IMR-90 (cell line): ENCODE measurements at regions not wholly inside any gene's neighbourhood (a gene's known extent, or its start where the extent isn't known, plus 50 kb on each side); places are given as distances from the start of the nearest gene placed in this dataset.

Experiments used
- ATAC-seq: fragments of 200-7000 bp; cut with Tn5 transposase; 2 replicates; pipeline ENCODE4 v1.9.1; 2020; ENCODE audit warnings: low read depth, mild to moderate bottlenecking, moderate library complexity
- BruUV-seq: library from RNA; stranded (reverse); fragments of 400-500 nt; replicated peaks from 2 replicates; lab custom pipeline; 2021; lab: Mats Ljungman, UMichigan
- CTCF ChIA-PET: fragments of 300-600 bp; formaldehyde crosslinking; extraction: SDS; loops from one replicate; lab custom pipeline; 2021; ENCODE audit warnings: antibody characterized with exemption; lab: Yijun Ruan, JAX
- POLR2A ChIA-PET: fragments of 300-600 bp; sonication (Branson Sonifier 250); formaldehyde crosslinking; loops from one replicate; lab custom pipeline; 2022; ENCODE audit warnings: antibody characterized with exemption; ENCODE audit not compliant: unreplicated experiment; lab: Charles Lee
- DNase-seq: peaks from one replicate; pipeline ENCODE4 v3.0.0; 2013
- H2AFZ ChIP-seq: replicated peaks from 2 replicates; pipeline ENCODE3; 2013; ENCODE audit warnings: low read length, mild to moderate bottlenecking; ENCODE audit not compliant: poor library complexity
- H2AK5ac ChIP-seq: 2 replicates; pipeline ENCODE4 v1.6.1; 2013; ENCODE audit warnings: low read depth, low read length, inconsistent platforms
- H2AK9ac ChIP-seq: replicated peaks from 2 replicates; pipeline ENCODE3; 2013; ENCODE audit warnings: mild to moderate bottlenecking, low read depth, low read length, moderate library complexity; ENCODE audit not compliant: poor library complexity
- H2BK120ac ChIP-seq: 2 replicates; pipeline ENCODE4 v1.6.1; 2013; ENCODE audit warnings: low read depth, low read length, inconsistent platforms
- H2BK15ac ChIP-seq: 3 replicates; pipeline ENCODE4 v1.6.1; 2013; ENCODE audit warnings: low read depth, low read length, inconsistent platforms
- H2BK20ac ChIP-seq: 2 replicates; pipeline ENCODE4 v1.6.1; 2013; ENCODE audit warnings: low read depth, mild to moderate bottlenecking, inconsistent platforms, low read length, moderate library complexity
- H2BK5ac ChIP-seq: 2 replicates; pipeline ENCODE4 v1.6.1; 2013; ENCODE audit warnings: mild to moderate bottlenecking, low read depth, low read length, inconsistent platforms; ENCODE audit not compliant: poor library complexity, severe bottlenecking
- H3K14ac ChIP-seq: replicated peaks from 2 replicates; pipeline ENCODE4 v1.6.1; 2013; ENCODE audit warnings: low read depth, low read length, inconsistent platforms
- H3K18ac ChIP-seq: 2 replicates; pipeline ENCODE4 v1.6.1; 2013; ENCODE audit warnings: low read depth, low read length, control low read depth
- H3K23ac ChIP-seq: 2 replicates; pipeline ENCODE4 v1.6.1; 2013; ENCODE audit warnings: low read depth, low read length, inconsistent platforms
- H3K27ac ChIP-seq: 2 replicates; pipeline ENCODE4 v1.5.1; 2013; ENCODE audit warnings: mild to moderate bottlenecking, control low read depth, low read length; ENCODE audit not compliant: insufficient read depth
- H3K27me3 ChIP-seq: 2 replicates; pipeline ENCODE4 v1.6.1; 2013; ENCODE audit warnings: low read length; ENCODE audit not compliant: control insufficient read depth, insufficient read depth
- H3K36me3 ChIP-seq: 2 replicates; pipeline ENCODE4 v1.6.1; 2013; ENCODE audit warnings: low read length, mixed read lengths; ENCODE audit not compliant: control insufficient read depth, insufficient read depth
- H3K4ac ChIP-seq: 2 replicates; pipeline ENCODE4 v1.6.1; 2013; ENCODE audit warnings: low read depth, low read length, inconsistent platforms
- H3K4me1 ChIP-seq: 2 replicates; pipeline ENCODE4 v1.6.1; 2013; ENCODE audit warnings: low read length, mixed read lengths; ENCODE audit not compliant: control insufficient read depth, insufficient read depth
- H3K4me2 ChIP-seq: 2 replicates; pipeline ENCODE4 v1.6.1; 2013; ENCODE audit warnings: low read depth, mild to moderate bottlenecking, control low read depth, low read length, moderate library complexity
- H3K4me3 ChIP-seq: 2 replicates; pipeline ENCODE4 v1.5.1; 2013; ENCODE audit warnings: low read depth, mild to moderate bottlenecking, control low read depth, low read length, moderate library complexity; ENCODE audit not compliant: insufficient read depth
- H3K56ac ChIP-seq: 2 replicates; pipeline ENCODE4 v1.6.1; 2013; ENCODE audit warnings: low read length, inconsistent platforms; ENCODE audit not compliant: insufficient read depth; ENCODE audit errors: extremely low read depth
- H3K79me1 ChIP-seq, 2 experiments: 2 replicates each; pipeline ENCODE4 v1.6.1; 2013; ENCODE audit warnings: low read length in 2 of 2, inconsistent platforms in 1 of 2, low read depth in 1 of 2
- H3K9ac ChIP-seq: 2 replicates; pipeline ENCODE4 v1.6.1; 2013; ENCODE audit warnings: low read depth, low read length, control low read depth
- H3K9me1 ChIP-seq: 2 replicates; pipeline ENCODE4 v1.6.1; 2013; ENCODE audit warnings: low read length, inconsistent platforms; ENCODE audit not compliant: insufficient read depth
- H3K9me3 ChIP-seq: 2 replicates; pipeline ENCODE4 v1.6.1; 2013; ENCODE audit warnings: low read length; ENCODE audit not compliant: control insufficient read depth, insufficient read depth
- H4K20me1 ChIP-seq: 2 replicates; pipeline ENCODE4 v1.6.1; 2013; ENCODE audit warnings: low read length, inconsistent platforms; ENCODE audit not compliant: insufficient read depth
- H4K5ac ChIP-seq: 2 replicates; pipeline ENCODE4 v1.6.1; 2013; ENCODE audit warnings: mild to moderate bottlenecking, low read depth, low read length, control low read depth
- H4K8ac ChIP-seq, 2 experiments: 2 replicates each; pipeline ENCODE4 v1.6.1; 2013; ENCODE audit warnings: low read depth in 2 of 2, low read length in 2 of 2, control low read depth in 1 of 2, inconsistent platforms in 1 of 2
- H4K91ac ChIP-seq: 2 replicates; pipeline ENCODE4 v1.6.1; 2013; ENCODE audit warnings: low read depth, low read length, inconsistent platforms; ENCODE audit not compliant: insufficient read depth
- BHLHE40 ChIP-seq: fragments of 150-350 bp; IDR thresholded peaks from 2 replicates; pipeline ENCODE4 v1.6.1; 2016; ENCODE audit warnings: mild to moderate bottlenecking, low read depth, low read length
- CEBPB ChIP-seq: IDR thresholded peaks from 2 replicates; pipeline ENCODE4 v1.6.1; 2012; ENCODE audit warnings: low read depth, low read length, improper control_type of control experiment
- CHD1 ChIP-seq: IDR thresholded peaks from 2 replicates; pipeline ENCODE4 v1.6.1; 2012; ENCODE audit warnings: low read depth, low read length, improper control_type of control experiment
- FOS ChIP-seq: fragments of 150-350 bp; IDR thresholded peaks from 2 replicates; pipeline ENCODE4 v1.6.1; 2016; ENCODE audit warnings: low read depth, low read length
- MAFK ChIP-seq: IDR thresholded peaks from 2 replicates; pipeline ENCODE4 v1.6.1; 2012; ENCODE audit warnings: low read depth, low read length, improper control_type of control experiment
- MAZ ChIP-seq: IDR thresholded peaks from 2 replicates; pipeline ENCODE4 v1.6.1; 2012; ENCODE audit warnings: low read depth, mild to moderate bottlenecking, low read length, improper control_type of control experiment, moderate library complexity, borderline replicate concordance
- MXI1 ChIP-seq: IDR thresholded peaks from 2 replicates; pipeline ENCODE4 v1.6.1; 2012; ENCODE audit warnings: low read depth, mild to moderate bottlenecking, low read length, moderate library complexity, borderline replicate concordance
- NFE2L2 ChIP-seq: fragments of 150-350 bp; IDR thresholded peaks from 2 replicates; pipeline ENCODE4 v1.6.1; 2016; ENCODE audit warnings: low read depth, mild to moderate bottlenecking, low read length
- POLR2A ChIP-seq: IDR thresholded peaks from 2 replicates; pipeline ENCODE4 v1.6.1; 2012; ENCODE audit warnings: mild to moderate bottlenecking, low read depth, low read length
- RAD21 ChIP-seq: IDR thresholded peaks from 2 replicates; pipeline ENCODE4 v1.6.1; 2012; ENCODE audit warnings: low read length, improper control_type of control experiment
- RCOR1 ChIP-seq: IDR thresholded peaks from 2 replicates; pipeline ENCODE4 v1.6.1; 2012; ENCODE audit warnings: mild to moderate bottlenecking, low read length, improper control_type of control experiment; ENCODE audit not compliant: insufficient replicate concordance
- RFX5 ChIP-seq: IDR thresholded peaks from 2 replicates; pipeline ENCODE4 v1.8.0; 2012; ENCODE audit warnings: low read depth, mild to moderate bottlenecking, low read length, moderate library complexity
- SMC3 ChIP-seq: fragments of 150-350 bp; IDR thresholded peaks from 2 replicates; pipeline ENCODE4 v1.6.1; 2016; ENCODE audit warnings: low read depth, mild to moderate bottlenecking, antibody characterized with exemption, low read length, moderate library complexity
- WGBS, 2 experiments: methylation state at CpG; one replicate each; pipeline versions ENCODE4 v1.1.5 to v1.1.7; 2013; ENCODE audit warnings: missing lambda C conversion rate in 2 of 2; ENCODE audit not compliant: insufficient read length in 1 of 2; ENCODE audit errors: extremely low coverage in 2 of 2; 5-methylcytosine and 5-hydroxymethylcytosine counted together
- dilution Hi-C: fragments of 300-500 bp; cut with HindIII; formaldehyde crosslinking; loops from one replicate; pipeline ENCODE4 v1.14.3; 2018; ENCODE audit warnings: low sequenced_read_pairs; ENCODE audit not compliant: unreplicated experiment
- in situ Hi-C: fragments of 300-500 bp; cut with MboI; formaldehyde crosslinking; loops from 3 replicates; pipeline ENCODE4 v1.14.3; 2019; ENCODE audit warnings: low sequenced_read_pairs, inconsistent platforms, mixed read lengths
- intact Hi-C: fragments of 100-400 bp; cut with micrococcal nuclease; formaldehyde crosslinking; loops from 2 replicates; pipeline ENCODE4 v1.10.0; 2022
- TF ChIP-seq, protein P1 (sequence below): fragments of 150-350 bp; IDR thresholded peaks from 2 replicates; pipeline ENCODE4 v1.6.1; 2016; ENCODE audit warnings: low read depth, mild to moderate bottlenecking, low read length, moderate library complexity, borderline replicate concordance
- TF ChIP-seq, protein P2 (sequence below): conservative IDR thresholded peaks from 2 replicates; pipeline ENCODE4 v1.5.1; 2012; ENCODE audit warnings: mild to moderate bottlenecking, low read depth, low read length, improper control_type of control experiment
- TF ChIP-seq, protein P3 (sequence below): fragments of 150-350 bp; IDR thresholded peaks from 2 replicates; pipeline ENCODE4 v1.6.1; 2017; ENCODE audit warnings: mild to moderate bottlenecking, antibody characterized with exemption, low read length, low read depth

DNA sequence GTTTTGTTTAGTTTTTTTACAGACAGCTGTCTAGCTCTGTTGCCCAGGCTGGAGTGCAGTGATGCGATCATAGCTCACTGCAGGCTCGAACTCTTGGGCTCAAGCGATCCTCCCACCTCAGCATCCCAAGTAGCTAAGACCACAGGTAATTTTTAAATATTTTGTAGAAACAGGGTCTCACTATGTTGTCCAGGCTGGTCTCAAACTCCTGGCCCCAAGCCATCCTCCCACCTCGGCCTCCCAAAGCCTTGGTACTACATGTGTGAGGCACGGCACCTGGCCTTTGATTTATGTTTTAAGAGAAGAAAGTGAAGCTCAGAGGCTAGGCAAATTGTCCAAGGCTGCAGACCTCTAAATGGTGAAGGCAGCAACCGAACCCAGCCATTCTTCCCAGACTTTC lies 98.6 kb upstream of the SVIL start:
- Histone ChIP-seq H3K56ac (no peak overlapping the region), H2BK5ac (no peak overlapping the region), H3K9me3 (no peaks in the 10 kb centered on the region), H2BK120ac (no peak overlapping the region), H4K5ac (no peak overlapping the region), H4K8ac (no peak overlapping the region), H3K27ac (no peak overlapping the region), H3K18ac (no peak overlapping the region), H2AK9ac (no peak overlapping the region), H3K4me1 (peaks cover 8% of the 10 kb centered on the region), H2BK15ac (no peak overlapping the region), H3K36me3 (peaks cover 2% of the 10 kb centered on the region; the same call in 1 of the 2 replicates), H3K79me1 (peaks cover 41 to 65% of the 10 kb centered on the region in 2 experiments), H2BK20ac (no peak overlapping the region), H3K9me1 (peaks cover 13% of the 10 kb centered on the region), H3K9ac (no peak overlapping the region), H2AK5ac (no peak overlapping the region), H3K4ac (no peak overlapping the region), H4K20me1 (peaks cover 56% of the 10 kb centered on the region), H3K27me3 (no peaks in the 10 kb centered on the region), H3K14ac (no peak overlapping the region), H4K91ac (no peak overlapping the region), H2AFZ (no peak overlapping the region), H3K4me2 (no peak overlapping the region), H3K4me3 (no peak overlapping the region), H3K23ac (peak overlapping the region; percentile 37; the same call in 1 of the 2 replicates)
- WGBS, 2 experiments, result no CpG with 5 or more reads among the region's 6 CpGs
- TF ChIP-seq, protein P1, sequence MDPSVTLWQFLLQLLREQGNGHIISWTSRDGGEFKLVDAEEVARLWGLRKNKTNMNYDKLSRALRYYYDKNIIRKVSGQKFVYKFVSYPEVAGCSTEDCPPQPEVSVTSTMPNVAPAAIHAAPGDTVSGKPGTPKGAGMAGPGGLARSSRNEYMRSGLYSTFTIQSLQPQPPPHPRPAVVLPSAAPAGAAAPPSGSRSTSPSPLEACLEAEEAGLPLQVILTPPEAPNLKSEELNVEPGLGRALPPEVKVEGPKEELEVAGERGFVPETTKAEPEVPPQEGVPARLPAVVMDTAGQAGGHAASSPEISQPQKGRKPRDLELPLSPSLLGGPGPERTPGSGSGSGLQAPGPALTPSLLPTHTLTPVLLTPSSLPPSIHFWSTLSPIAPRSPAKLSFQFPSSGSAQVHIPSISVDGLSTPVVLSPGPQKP, result no peak
- TF ChIP-seq, protein P2, sequence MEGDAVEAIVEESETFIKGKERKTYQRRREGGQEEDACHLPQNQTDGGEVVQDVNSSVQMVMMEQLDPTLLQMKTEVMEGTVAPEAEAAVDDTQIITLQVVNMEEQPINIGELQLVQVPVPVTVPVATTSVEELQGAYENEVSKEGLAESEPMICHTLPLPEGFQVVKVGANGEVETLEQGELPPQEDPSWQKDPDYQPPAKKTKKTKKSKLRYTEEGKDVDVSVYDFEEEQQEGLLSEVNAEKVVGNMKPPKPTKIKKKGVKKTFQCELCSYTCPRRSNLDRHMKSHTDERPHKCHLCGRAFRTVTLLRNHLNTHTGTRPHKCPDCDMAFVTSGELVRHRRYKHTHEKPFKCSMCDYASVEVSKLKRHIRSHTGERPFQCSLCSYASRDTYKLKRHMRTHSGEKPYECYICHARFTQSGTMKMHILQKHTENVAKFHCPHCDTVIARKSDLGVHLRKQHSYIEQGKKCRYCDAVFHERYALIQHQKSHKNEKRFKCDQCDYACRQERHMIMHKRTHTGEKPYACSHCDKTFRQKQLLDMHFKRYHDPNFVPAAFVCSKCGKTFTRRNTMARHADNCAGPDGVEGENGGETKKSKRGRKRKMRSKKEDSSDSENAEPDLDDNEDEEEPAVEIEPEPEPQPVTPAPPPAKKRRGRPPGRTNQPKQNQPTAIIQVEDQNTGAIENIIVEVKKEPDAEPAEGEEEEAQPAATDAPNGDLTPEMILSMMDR, result no peak
- no peak for TF ChIP-seq RFX5
- no peak for TF ChIP-seq NFE2L2
- no peak for TF ChIP-seq CHD1
- no peak for TF ChIP-seq MXI1
- TF ChIP-seq SMC3, result no peak
- no peak for TF ChIP-seq CEBPB
- no peak for TF ChIP-seq RAD21
- no peak for TF ChIP-seq POLR2A
- no peak for TF ChIP-seq MAFK
- TF ChIP-seq FOS, result no peak
- TF ChIP-seq BHLHE40, result no peak
- TF ChIP-seq RCOR1, result no peak
- TF ChIP-seq, protein P3, sequence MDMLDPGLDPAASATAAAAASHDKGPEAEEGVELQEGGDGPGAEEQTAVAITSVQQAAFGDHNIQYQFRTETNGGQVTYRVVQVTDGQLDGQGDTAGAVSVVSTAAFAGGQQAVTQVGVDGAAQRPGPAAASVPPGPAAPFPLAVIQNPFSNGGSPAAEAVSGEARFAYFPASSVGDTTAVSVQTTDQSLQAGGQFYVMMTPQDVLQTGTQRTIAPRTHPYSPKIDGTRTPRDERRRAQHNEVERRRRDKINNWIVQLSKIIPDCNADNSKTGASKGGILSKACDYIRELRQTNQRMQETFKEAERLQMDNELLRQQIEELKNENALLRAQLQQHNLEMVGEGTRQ, result no peak
- no peak for TF ChIP-seq MAZ
- ATAC-seq, result no peak
- intact Hi-C loops, result no loop called here
- in situ Hi-C loops, result no loop called here
- dilution Hi-C loops, result no loop called here
- CTCF ChIA-PET, result interaction anchor here (0.8 kb wide), 1 partner anchor 215 kb away, joined by 4 read pairs; no protein-coding TSS in a partner anchor
- POLR2A ChIA-PET, result no interaction called here
- no TSS peak for BruUV-seq
- DNase-seq, result no peak
